ENCODE measurements at regions not wholly inside any gene's neighbourhood (a gene's known extent, or its start where the extent isn't known, plus 50 kb on each side); places are given as distances from the start of the nearest gene placed in this dataset.

DNA sequence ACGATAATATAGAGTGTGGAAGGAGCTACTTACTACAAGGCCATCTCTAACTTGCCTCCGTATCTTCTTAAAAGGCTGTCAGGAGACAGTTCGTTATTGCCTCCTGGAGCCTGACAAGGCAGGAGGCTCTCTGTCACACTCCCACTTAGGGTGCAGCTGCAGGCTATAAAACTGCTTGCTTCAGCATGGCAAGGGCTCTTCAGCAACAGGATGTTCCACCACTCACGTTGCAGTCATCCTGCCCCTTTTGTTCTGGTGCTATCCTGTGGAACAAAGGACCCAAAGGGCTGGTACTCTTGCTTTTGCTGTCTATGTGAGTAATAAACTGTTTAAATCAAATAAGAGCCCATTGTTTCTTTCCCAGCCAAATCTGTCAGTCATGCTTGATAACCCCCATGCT, 508.9 kb downstream of the NTRK2 start:
- TF ChIP-seq, protein P1, sequence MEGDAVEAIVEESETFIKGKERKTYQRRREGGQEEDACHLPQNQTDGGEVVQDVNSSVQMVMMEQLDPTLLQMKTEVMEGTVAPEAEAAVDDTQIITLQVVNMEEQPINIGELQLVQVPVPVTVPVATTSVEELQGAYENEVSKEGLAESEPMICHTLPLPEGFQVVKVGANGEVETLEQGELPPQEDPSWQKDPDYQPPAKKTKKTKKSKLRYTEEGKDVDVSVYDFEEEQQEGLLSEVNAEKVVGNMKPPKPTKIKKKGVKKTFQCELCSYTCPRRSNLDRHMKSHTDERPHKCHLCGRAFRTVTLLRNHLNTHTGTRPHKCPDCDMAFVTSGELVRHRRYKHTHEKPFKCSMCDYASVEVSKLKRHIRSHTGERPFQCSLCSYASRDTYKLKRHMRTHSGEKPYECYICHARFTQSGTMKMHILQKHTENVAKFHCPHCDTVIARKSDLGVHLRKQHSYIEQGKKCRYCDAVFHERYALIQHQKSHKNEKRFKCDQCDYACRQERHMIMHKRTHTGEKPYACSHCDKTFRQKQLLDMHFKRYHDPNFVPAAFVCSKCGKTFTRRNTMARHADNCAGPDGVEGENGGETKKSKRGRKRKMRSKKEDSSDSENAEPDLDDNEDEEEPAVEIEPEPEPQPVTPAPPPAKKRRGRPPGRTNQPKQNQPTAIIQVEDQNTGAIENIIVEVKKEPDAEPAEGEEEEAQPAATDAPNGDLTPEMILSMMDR (IDR thresholded peaks at IDR 0.05) = no peak
- no peak for TF ChIP-seq POLR2A (IDR thresholded peaks at IDR 0.05)
